ENCODE measurements at regions not wholly inside any gene's neighbourhood (a gene's known extent, or its start where the extent isn't known, plus 50 kb on each side); places are given as distances from the start of the nearest gene placed in this dataset.
"Not testable (repeated sequence)": the region's sequence is repeated elsewhere in the genome, so short reads cannot be mapped to it uniquely, and the experiment has no call there.

DNA sequence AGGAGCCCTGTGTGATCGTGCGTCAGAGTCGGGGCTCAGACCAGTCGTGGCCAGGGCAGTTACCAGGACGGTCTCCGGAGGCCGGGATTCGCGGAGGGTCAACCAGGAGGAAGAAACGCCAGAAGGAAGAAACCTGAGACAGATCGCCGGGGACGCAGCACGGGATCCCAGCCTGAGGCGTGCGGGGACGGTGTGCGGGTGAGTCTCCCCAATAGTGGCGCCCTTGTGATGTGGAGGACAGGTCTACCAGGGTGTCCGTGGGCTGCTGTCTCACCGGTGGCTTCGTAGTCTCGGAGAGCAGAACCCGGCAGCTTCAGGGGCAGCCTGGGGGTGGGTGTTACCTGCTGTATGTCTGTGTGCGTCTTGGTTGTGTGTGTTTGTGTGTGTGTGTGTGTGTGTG is 1399.1 kb upstream of the PCDH10 start:
- not testable (repeated sequence) for H3K27me3 ChIP-seq (ENCODE audit: control insufficient read depth, insufficient read depth, low read length); H3K27ac Mint-ChIP-seq; H3K9me3 Mint-ChIP-seq; H3K36me3 Mint-ChIP-seq; ATAC-seq (ENCODE audit: low read depth in 2 of 2); H3K4me3 ChIP-seq (ENCODE audit: low read depth, low read length); DNase-seq; H3K27ac ChIP-seq (ENCODE audit: insufficient read depth, low read length, poor library complexity, severe bottlenecking); H3K4me1 ChIP-seq (ENCODE audit: control insufficient read depth, insufficient read depth, low read length, poor library complexity, severe bottlenecking); H3K36me3 ChIP-seq (ENCODE audit: control insufficient read depth, insufficient read depth, low read length); H3K27me3 Mint-ChIP-seq; H3K4me1 Mint-ChIP-seq; H3K4me3 Mint-ChIP-seq; H3K9me3 ChIP-seq (ENCODE audit: control insufficient read depth in 2 of 2, low read length in 2 of 2)

GRCh38 chr4:131750469-131750868 is 1398.6 kb upstream of the PCDH10 start:
- not testable (repeated sequence) for H3K4me1 Mint-ChIP-seq; H3K27ac Mint-ChIP-seq; H3K9me3 Mint-ChIP-seq; H3K27ac ChIP-seq (ENCODE audit: insufficient read depth, low read length, poor library complexity, severe bottlenecking); DNase-seq; H3K4me1 ChIP-seq (ENCODE audit: control insufficient read depth, insufficient read depth, low read length, poor library complexity, severe bottlenecking); ATAC-seq (ENCODE audit: low read depth in 2 of 2); H3K36me3 ChIP-seq (ENCODE audit: control insufficient read depth, insufficient read depth, low read length); H3K4me3 Mint-ChIP-seq; H3K9me3 ChIP-seq (ENCODE audit: control insufficient read depth in 2 of 2, low read length in 2 of 2); H3K27me3 ChIP-seq (ENCODE audit: control insufficient read depth, insufficient read depth, low read length); H3K4me3 ChIP-seq (ENCODE audit: low read depth, low read length); H3K27me3 Mint-ChIP-seq; H3K36me3 Mint-ChIP-seq

- H3K27ac Mint-ChIP-seq; H3K36me3 Mint-ChIP-seq; H3K4me1 ChIP-seq (ENCODE audit: control insufficient read depth, insufficient read depth, low read length, poor library complexity, severe bottlenecking); H3K4me3 ChIP-seq (ENCODE audit: low read depth, low read length); H3K36me3 ChIP-seq (ENCODE audit: control insufficient read depth, insufficient read depth, low read length); H3K4me3 Mint-ChIP-seq; H3K9me3 ChIP-seq (ENCODE audit: control insufficient read depth in 2 of 2, low read length in 2 of 2); H3K27me3 ChIP-seq (ENCODE audit: control insufficient read depth, insufficient read depth, low read length); H3K9me3 Mint-ChIP-seq; ATAC-seq (ENCODE audit: low read depth in 2 of 2); H3K27ac ChIP-seq (ENCODE audit: insufficient read depth, low read length, poor library complexity, severe bottlenecking); H3K4me1 Mint-ChIP-seq; DNase-seq; H3K27me3 Mint-ChIP-seq: not testable (repeated sequence)
Observed at GRCh38 chr4:131762234-131762633, 1386.9 kb upstream of the PCDH10 start.

DNA sequence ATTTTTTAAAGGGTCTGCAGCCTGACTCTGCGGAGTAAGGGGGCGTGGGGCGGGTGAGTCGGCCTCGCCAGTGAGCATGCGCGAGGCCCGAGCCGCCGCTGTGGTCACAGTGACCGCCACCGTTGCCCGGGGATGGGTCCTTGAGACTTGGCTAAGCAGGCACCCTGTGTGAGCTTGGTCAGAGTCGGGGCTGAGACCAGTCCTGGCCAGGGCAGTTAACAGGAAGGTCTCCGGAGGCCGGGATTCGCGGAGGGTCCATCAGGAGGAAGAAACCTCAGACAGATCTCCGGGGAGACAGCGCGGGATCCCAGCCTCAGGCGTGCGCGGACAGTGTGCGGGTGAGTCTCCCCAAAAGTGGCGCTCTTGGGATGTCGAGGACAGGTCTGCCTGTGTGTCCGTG is 1384.4 kb upstream of the PCDH10 start:
- Mint-ChIP-seq H3K27ac (no peak overlapping the region), H3K4me1 (no peaks in the 10 kb centered on the region), H3K4me3 (no peak overlapping the region), H3K9me3 (peaks cover 0 to 3% (median 0%) of the 10 kb centered on the region in 7 donors), H3K27me3 (no peaks in the 10 kb centered on the region), H3K36me3 (no peaks in the 10 kb centered on the region)
- no peak overlapping the region for H3K27ac ChIP-seq (ENCODE audit: insufficient read depth, low read length, poor library complexity, severe bottlenecking)
- no peak overlapping the region for H3K4me3 ChIP-seq (ENCODE audit: low read depth, low read length)
- no peaks in the 10 kb centered on the region for H3K36me3 ChIP-seq (ENCODE audit: control insufficient read depth, insufficient read depth, low read length)
- peaks cover 0 to 8% of the 10 kb centered on the region in 2 experiments for H3K9me3 ChIP-seq (ENCODE audit: control insufficient read depth in 2 of 2, low read length in 2 of 2)
- ATAC-seq (ENCODE audit: low read depth in 2 of 2) (no peak), DNase-seq (no peak)
- no peaks in the 10 kb centered on the region for H3K27me3 ChIP-seq (ENCODE audit: control insufficient read depth, insufficient read depth, low read length)
- no peaks in the 10 kb centered on the region for H3K4me1 ChIP-seq (ENCODE audit: control insufficient read depth, insufficient read depth, low read length, poor library complexity, severe bottlenecking)

- not testable (repeated sequence) for H3K27ac ChIP-seq (ENCODE audit: insufficient read depth, low read length, poor library complexity, severe bottlenecking); H3K4me3 ChIP-seq (ENCODE audit: low read depth, low read length); H3K9me3 Mint-ChIP-seq; DNase-seq; H3K36me3 ChIP-seq (ENCODE audit: control insufficient read depth, insufficient read depth, low read length); H3K4me1 ChIP-seq (ENCODE audit: control insufficient read depth, insufficient read depth, low read length, poor library complexity, severe bottlenecking); H3K4me1 Mint-ChIP-seq; H3K27ac Mint-ChIP-seq; H3K27me3 ChIP-seq (ENCODE audit: control insufficient read depth, insufficient read depth, low read length); H3K36me3 Mint-ChIP-seq; H3K4me3 Mint-ChIP-seq; ATAC-seq (ENCODE audit: low read depth in 2 of 2); H3K9me3 ChIP-seq (ENCODE audit: control insufficient read depth in 2 of 2, low read length in 2 of 2); H3K27me3 Mint-ChIP-seq
Observed at GRCh38 chr4:131774382-131774781, 1374.7 kb upstream of the PCDH10 start.

- not testable (repeated sequence) for H3K9me3 Mint-ChIP-seq; H3K27ac Mint-ChIP-seq; H3K27ac ChIP-seq (ENCODE audit: insufficient read depth, low read length, poor library complexity, severe bottlenecking); H3K4me1 Mint-ChIP-seq; H3K27me3 ChIP-seq (ENCODE audit: control insufficient read depth, insufficient read depth, low read length); H3K4me3 ChIP-seq (ENCODE audit: low read depth, low read length); H3K4me1 ChIP-seq (ENCODE audit: control insufficient read depth, insufficient read depth, low read length, poor library complexity, severe bottlenecking); DNase-seq; H3K36me3 Mint-ChIP-seq; H3K27me3 Mint-ChIP-seq; H3K36me3 ChIP-seq (ENCODE audit: control insufficient read depth, insufficient read depth, low read length); H3K9me3 ChIP-seq (ENCODE audit: control insufficient read depth in 2 of 2, low read length in 2 of 2); ATAC-seq (ENCODE audit: low read depth in 2 of 2); H3K4me3 Mint-ChIP-seq
Observed at GRCh38 chr4:131810565-131810964, 1338.5 kb upstream of the PCDH10 start.

Measured in CD4-positive, CD25-positive, alpha-beta regulatory T cell (primary cell).